ENCODE measurements at regions not wholly inside any gene's neighbourhood (a gene's known extent, or its start where the extent isn't known, plus 50 kb on each side); places are given as distances from the start of the nearest gene placed in this dataset.

DNA sequence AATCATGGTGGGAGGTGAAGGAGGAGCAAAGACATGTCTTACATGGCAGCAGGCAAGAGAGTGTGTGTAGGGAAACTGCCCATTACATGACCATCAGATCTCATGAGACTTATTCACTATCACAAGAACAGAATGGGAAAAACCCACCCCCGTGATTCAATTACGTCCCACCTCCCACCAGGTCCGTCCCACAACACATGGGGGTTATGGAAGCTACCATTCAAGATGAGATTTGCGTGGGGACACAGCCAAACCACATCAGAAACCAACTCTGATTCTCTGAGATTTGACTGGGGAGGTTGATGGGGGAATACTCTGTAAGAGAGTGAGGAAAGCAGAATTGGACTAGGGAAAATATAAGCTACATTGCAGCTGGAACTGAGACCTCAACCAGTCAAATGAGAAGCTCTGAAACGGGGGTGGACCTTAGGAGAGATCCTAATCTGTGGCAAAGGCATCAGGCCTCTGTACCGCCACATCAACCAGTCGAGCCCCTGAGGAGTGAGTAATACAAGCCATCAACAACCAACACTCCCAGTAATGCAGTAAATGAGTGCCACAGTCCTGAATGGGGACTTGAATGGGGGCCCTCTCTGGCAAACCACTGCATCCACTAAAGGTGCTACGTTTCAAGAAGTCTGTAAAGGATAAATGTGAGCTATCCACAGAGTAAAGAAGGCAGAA, 207.9 kb upstream of the GADL1 start:
- Histone ChIP-seq H2AFZ (ENCODE audit: low read length) (no peak overlapping the region), H3K36me3 (ENCODE audit: insufficient read depth, low read length) (no peaks in the 10 kb centered on the region), H3K9me2 (ENCODE audit: low read depth, low read length) (no peaks in the 10 kb centered on the region), H3F3A (ENCODE audit: insufficient read depth, low read length) (no peaks in the 10 kb centered on the region), H3K79me2 (ENCODE audit: insufficient read depth, low read length) (no peaks in the 10 kb centered on the region), H3K27me3 (ENCODE audit: insufficient read depth, low read length) (no peaks in the 10 kb centered on the region), H3K4me2 (ENCODE audit: low read length) (no peak overlapping the region), H4K20me1 (ENCODE audit: insufficient read depth, low read length) (no peaks in the 10 kb centered on the region), H3K4me1 (ENCODE audit: insufficient read depth, low read length, severe bottlenecking) (no peaks in the 10 kb centered on the region), H3K4me3 (ENCODE audit: low read depth, low read length, poor library complexity, severe bottlenecking) (no peak overlapping the region), H3K27ac (ENCODE audit: low read depth, low read length, poor library complexity, severe bottlenecking) (no peak overlapping the region), H3K9me3 (ENCODE audit: low read length) (no peaks in the 10 kb centered on the region), H3K9ac (ENCODE audit: low read length) (no peak overlapping the region)
- TF ChIP-seq, protein P1, sequence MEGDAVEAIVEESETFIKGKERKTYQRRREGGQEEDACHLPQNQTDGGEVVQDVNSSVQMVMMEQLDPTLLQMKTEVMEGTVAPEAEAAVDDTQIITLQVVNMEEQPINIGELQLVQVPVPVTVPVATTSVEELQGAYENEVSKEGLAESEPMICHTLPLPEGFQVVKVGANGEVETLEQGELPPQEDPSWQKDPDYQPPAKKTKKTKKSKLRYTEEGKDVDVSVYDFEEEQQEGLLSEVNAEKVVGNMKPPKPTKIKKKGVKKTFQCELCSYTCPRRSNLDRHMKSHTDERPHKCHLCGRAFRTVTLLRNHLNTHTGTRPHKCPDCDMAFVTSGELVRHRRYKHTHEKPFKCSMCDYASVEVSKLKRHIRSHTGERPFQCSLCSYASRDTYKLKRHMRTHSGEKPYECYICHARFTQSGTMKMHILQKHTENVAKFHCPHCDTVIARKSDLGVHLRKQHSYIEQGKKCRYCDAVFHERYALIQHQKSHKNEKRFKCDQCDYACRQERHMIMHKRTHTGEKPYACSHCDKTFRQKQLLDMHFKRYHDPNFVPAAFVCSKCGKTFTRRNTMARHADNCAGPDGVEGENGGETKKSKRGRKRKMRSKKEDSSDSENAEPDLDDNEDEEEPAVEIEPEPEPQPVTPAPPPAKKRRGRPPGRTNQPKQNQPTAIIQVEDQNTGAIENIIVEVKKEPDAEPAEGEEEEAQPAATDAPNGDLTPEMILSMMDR (IDR thresholded peaks at IDR 0.05; ENCODE audit: low read length), result no peak
- TF ChIP-seq EZH2 (IDR thresholded peaks at IDR 0.05; ENCODE audit: borderline replicate concordance, low read length), result no peak

DNA sequence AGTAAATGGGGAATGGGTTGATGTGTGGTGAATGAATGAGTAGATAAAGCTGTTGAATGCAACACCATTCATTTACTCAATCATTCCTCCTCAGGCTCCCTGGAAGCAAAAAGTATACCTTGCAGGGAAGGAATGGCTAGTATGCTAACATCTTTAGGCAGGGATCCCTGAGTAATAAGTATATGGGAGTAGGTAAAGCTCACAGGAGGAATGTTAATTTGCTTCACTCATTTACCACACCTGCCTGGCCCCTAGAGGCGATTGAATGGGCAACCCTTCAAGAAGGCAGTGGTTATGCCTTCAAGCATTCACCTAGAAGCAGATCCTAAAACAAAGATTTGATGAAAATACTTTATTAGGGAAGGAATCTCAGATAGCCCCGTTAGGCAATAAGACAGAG, 208.7 kb upstream of the GADL1 start:
- Histone ChIP-seq H4K20me1 (ENCODE audit: insufficient read depth, low read length) (no peaks in the 10 kb centered on the region), H3K4me3 (ENCODE audit: low read depth, low read length, poor library complexity, severe bottlenecking) (no peak overlapping the region), H3K4me2 (ENCODE audit: low read length) (no peak overlapping the region), H3K9me2 (ENCODE audit: low read depth, low read length) (no peaks in the 10 kb centered on the region), H3K9me3 (ENCODE audit: low read length) (no peaks in the 10 kb centered on the region), H3K9ac (ENCODE audit: low read length) (no peak overlapping the region), H3F3A (ENCODE audit: insufficient read depth, low read length) (no peaks in the 10 kb centered on the region), H3K27me3 (ENCODE audit: insufficient read depth, low read length) (no peaks in the 10 kb centered on the region), H3K79me2 (ENCODE audit: insufficient read depth, low read length) (no peaks in the 10 kb centered on the region), H3K36me3 (ENCODE audit: insufficient read depth, low read length) (no peaks in the 10 kb centered on the region), H3K4me1 (ENCODE audit: insufficient read depth, low read length, severe bottlenecking) (no peaks in the 10 kb centered on the region), H2AFZ (ENCODE audit: low read length) (no peak overlapping the region), H3K27ac (ENCODE audit: low read depth, low read length, poor library complexity, severe bottlenecking) (no peak overlapping the region)
- no peak for TF ChIP-seq EZH2 (IDR thresholded peaks at IDR 0.05; ENCODE audit: borderline replicate concordance, low read length)
- TF ChIP-seq, protein P1 (IDR thresholded peaks at IDR 0.05; ENCODE audit: low read length), result no peak

GRCh38 chr3:31103623-31104180, 209.2 kb upstream of the GADL1 start:
- Histone ChIP-seq H3K27ac (ENCODE audit: low read depth, low read length, poor library complexity, severe bottlenecking) (no peak overlapping the region), H4K20me1 (ENCODE audit: insufficient read depth, low read length) (no peaks in the 10 kb centered on the region), H3K4me1 (ENCODE audit: insufficient read depth, low read length, severe bottlenecking) (no peaks in the 10 kb centered on the region), H3K79me2 (ENCODE audit: insufficient read depth, low read length) (no peaks in the 10 kb centered on the region), H3K36me3 (ENCODE audit: insufficient read depth, low read length) (no peaks in the 10 kb centered on the region), H2AFZ (ENCODE audit: low read length) (no peak overlapping the region), H3K9me3 (ENCODE audit: low read length) (no peaks in the 10 kb centered on the region), H3K9me2 (ENCODE audit: low read depth, low read length) (no peaks in the 10 kb centered on the region), H3K4me3 (ENCODE audit: low read depth, low read length, poor library complexity, severe bottlenecking) (no peak overlapping the region), H3K9ac (ENCODE audit: low read length) (no peak overlapping the region), H3K4me2 (ENCODE audit: low read length) (no peak overlapping the region), H3K27me3 (ENCODE audit: insufficient read depth, low read length) (no peaks in the 10 kb centered on the region), H3F3A (ENCODE audit: insufficient read depth, low read length) (no peaks in the 10 kb centered on the region)
- TF ChIP-seq, protein P1 (IDR thresholded peaks at IDR 0.05; ENCODE audit: low read length), result no peak
- no peak for TF ChIP-seq EZH2 (IDR thresholded peaks at IDR 0.05; ENCODE audit: borderline replicate concordance, low read length)
